ENCODE measurements at regions not wholly inside any gene's neighbourhood (a gene's known extent, or its start where the extent isn't known, plus 50 kb on each side); places are given as distances from the start of the nearest gene placed in this dataset.

DNA sequence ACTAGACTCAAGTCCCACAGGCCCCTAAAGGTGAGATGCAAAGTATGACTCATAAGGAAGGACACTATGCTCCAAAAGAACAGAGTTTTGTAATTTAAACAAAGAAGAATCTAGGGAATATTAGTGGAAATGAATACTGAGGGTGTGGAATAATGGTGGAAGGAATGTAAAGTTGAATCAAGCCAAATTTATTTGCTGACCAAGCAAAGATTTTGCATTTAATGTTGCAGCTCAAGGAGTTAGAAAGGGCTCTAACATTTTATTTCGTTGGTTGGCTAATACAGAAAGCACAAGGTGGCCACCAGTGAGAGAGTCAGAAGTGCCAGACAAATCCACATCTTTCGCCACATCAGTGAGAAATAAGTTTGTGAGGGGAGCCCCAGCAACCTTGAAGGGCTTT, 550.3 kb downstream of the FOXG1 start:
- H3K4me1 Mint-ChIP-seq = no peaks in the 10 kb centered on the region
- DNase-seq (ENCODE audit: low read depth, low spot score) = no peak
- no peaks in the 10 kb centered on the region for H3K27me3 Mint-ChIP-seq (ENCODE audit: low read depth)
- no peak overlapping the region for H3K4me3 Mint-ChIP-seq
- H3K36me3 Mint-ChIP-seq (ENCODE audit: low read depth) = peaks cover 2% of the 10 kb centered on the region
- no peak overlapping the region for H3K27ac Mint-ChIP-seq (ENCODE audit: unreplicated experiment)
- no peak for TF ChIP-seq CTCF (conservative IDR thresholded peaks at IDR 0.05)
- peaks cover 7% of the 10 kb centered on the region for H3K9me3 Mint-ChIP-seq

GRCh38 chr14:29317423-29317822, 550.8 kb downstream of the FOXG1 start:
- Mint-ChIP-seq H3K36me3 (ENCODE audit: low read depth) (peaks cover 2% of the 10 kb centered on the region), H3K4me1 (no peaks in the 10 kb centered on the region), H3K9me3 (peaks cover 9% of the 10 kb centered on the region), H3K27me3 (ENCODE audit: low read depth) (no peaks in the 10 kb centered on the region), H3K4me3 (no peak overlapping the region), H3K27ac (ENCODE audit: unreplicated experiment) (no peak overlapping the region)
- no peak for DNase-seq (ENCODE audit: low read depth, low spot score)
- TF ChIP-seq CTCF (conservative IDR thresholded peaks at IDR 0.05) = no peak

- H3K4me1 Mint-ChIP-seq = no peaks in the 10 kb centered on the region
- no peak for TF ChIP-seq CTCF (conservative IDR thresholded peaks at IDR 0.05)
- H3K9me3 Mint-ChIP-seq = peaks cover 11% of the 10 kb centered on the region
- peaks cover 2% of the 10 kb centered on the region for H3K36me3 Mint-ChIP-seq (ENCODE audit: low read depth)
- H3K4me3 Mint-ChIP-seq = no peak overlapping the region
- no peak overlapping the region for H3K27ac Mint-ChIP-seq (ENCODE audit: unreplicated experiment)
- DNase-seq (ENCODE audit: low read depth, low spot score) = no peak
- no peaks in the 10 kb centered on the region for H3K27me3 Mint-ChIP-seq (ENCODE audit: low read depth)
Observed at GRCh38 chr14:29320286-29320685, 553.7 kb downstream of the FOXG1 start.

- DNase-seq (ENCODE audit: low read depth, low spot score) = no peak
- no peak for TF ChIP-seq CTCF (conservative IDR thresholded peaks at IDR 0.05)
- H3K27me3 Mint-ChIP-seq (ENCODE audit: low read depth) = no peaks in the 10 kb centered on the region
- peaks cover 11% of the 10 kb centered on the region for H3K9me3 Mint-ChIP-seq
- H3K4me3 Mint-ChIP-seq = no peak overlapping the region
- H3K4me1 Mint-ChIP-seq = no peaks in the 10 kb centered on the region
- H3K27ac Mint-ChIP-seq (ENCODE audit: unreplicated experiment) = no peak overlapping the region
- H3K36me3 Mint-ChIP-seq (ENCODE audit: low read depth) = peaks cover 2% of the 10 kb centered on the region
Observed at GRCh38 chr14:29321646-29322045, 555.1 kb downstream of the FOXG1 start.

DNA sequence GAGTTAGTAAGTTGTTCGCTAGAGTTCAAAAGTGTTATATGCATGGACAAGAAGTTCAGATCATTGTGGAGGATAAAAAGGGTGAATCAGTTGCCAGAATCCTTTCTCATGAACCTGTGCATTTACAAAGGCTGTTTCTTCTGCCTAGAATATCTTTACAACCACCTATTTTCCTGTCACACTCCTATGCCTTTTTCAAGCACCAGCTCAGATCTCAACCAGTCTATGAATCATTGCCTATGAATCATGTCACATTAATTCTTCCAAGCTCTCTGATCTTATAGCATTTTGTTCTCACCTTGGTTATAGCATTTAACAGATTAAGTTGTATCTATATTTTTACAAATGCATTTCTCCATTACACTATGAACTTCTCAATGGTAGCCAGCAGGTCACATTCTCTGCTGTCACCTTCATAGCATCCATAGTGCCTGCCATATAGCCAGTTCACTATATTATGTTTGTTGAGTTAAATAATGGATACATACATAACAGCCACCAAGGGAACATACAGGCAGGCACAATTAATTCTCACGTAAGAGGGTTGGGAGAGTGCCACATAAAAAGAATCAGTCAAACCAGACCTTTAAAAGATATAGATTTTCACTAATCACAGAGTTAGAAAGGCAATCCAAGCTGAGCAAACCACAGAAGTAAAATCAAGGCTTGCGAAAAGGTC, 573.0 kb downstream of the FOXG1 start:
- DNase-seq (ENCODE audit: low read depth, low spot score) = no peak
- Mint-ChIP-seq H3K27me3 (ENCODE audit: low read depth) (no peaks in the 10 kb centered on the region), H3K4me1 (no peaks in the 10 kb centered on the region), H3K9me3 (peaks cover 9% of the 10 kb centered on the region), H3K4me3 (no peak overlapping the region), H3K36me3 (ENCODE audit: low read depth) (peaks cover 2% of the 10 kb centered on the region), H3K27ac (ENCODE audit: unreplicated experiment) (no peak overlapping the region)
- TF ChIP-seq CTCF (conservative IDR thresholded peaks at IDR 0.05) = no peak
